Activated gamma-delta T cell treated with anti-CD3 and anti-CD28 coated beads, Interleukin-2, amount 50 U/mL, for 16 hours (primary cell): ENCODE measurements at regions not wholly inside any gene's neighbourhood (a gene's known extent, or its start where the extent isn't known, plus 50 kb on each side); places are given as distances from the start of the nearest gene placed in this dataset.
"Not testable (repeated sequence)": the region's sequence is repeated elsewhere in the genome, so short reads cannot be mapped to it uniquely, and the experiment has no call there.

ENCODE experiments used
- DNase-seq: peaks from one replicate; pipeline ENCODE4 v3.0.0-alpha.2; 2020; ENCODE audit warnings: low read depth

GRCh38 chr13:80173224-80173623, 167.7 kb downstream of the SPRY2 start:
- no peak for DNase-seq

- DNase-seq = no peak
Measured at GRCh38 chr13:80171096-80171495, 169.8 kb downstream of the SPRY2 start.

- DNase-seq = no peak
Measured at GRCh38 chr13:80168089-80168850, 172.7 kb downstream of the SPRY2 start.

GRCh38 chr13:80166352-80166751, 174.6 kb downstream of the SPRY2 start:
- DNase-seq = no peak

GRCh38 chr13:80164462-80164861, 176.5 kb downstream of the SPRY2 start:
- no peak for DNase-seq

- no peak for DNase-seq
Measured at GRCh38 chr13:80161896-80162295, 179.0 kb downstream of the SPRY2 start.

GRCh38 chr13:80161219-80161618, 179.7 kb downstream of the SPRY2 start:
- DNase-seq = no peak

- no peak for DNase-seq
Measured at GRCh38 chr13:80160110-80160509, 180.8 kb downstream of the SPRY2 start.

- DNase-seq = no peak
Measured at GRCh38 chr13:80157261-80157932, 183.5 kb downstream of the SPRY2 start.

GRCh38 chr13:80152142-80152541, 188.8 kb downstream of the SPRY2 start:
- not testable (repeated sequence) for DNase-seq

GRCh38 chr13:80151016-80151415, 189.9 kb downstream of the SPRY2 start:
- DNase-seq = no peak

GRCh38 chr13:80149736-80150135, 191.2 kb downstream of the SPRY2 start:
- DNase-seq = no peak

GRCh38 chr13:80145171-80145690, 195.7 kb downstream of the SPRY2 start:
- no peak for DNase-seq

GRCh38 chr13:80144493-80144892, 196.4 kb downstream of the SPRY2 start:
- DNase-seq = no peak

- DNase-seq = no peak
Measured at GRCh38 chr13:80141123-80141849, 199.6 kb downstream of the SPRY2 start.

- no peak for DNase-seq
Measured at GRCh38 chr13:80140685-80141084, 200.2 kb downstream of the SPRY2 start.

GRCh38 chr13:80139196-80139595, 201.7 kb downstream of the SPRY2 start:
- no peak for DNase-seq

- no peak for DNase-seq
Measured at GRCh38 chr13:80137994-80138393, 202.9 kb downstream of the SPRY2 start.

GRCh38 chr13:80134346-80134745, 206.6 kb downstream of the SPRY2 start:
- no peak for DNase-seq

- DNase-seq = no peak
Measured at GRCh38 chr13:80133631-80134261, 207.2 kb downstream of the SPRY2 start.

GRCh38 chr13:80132741-80133601, 208.0 kb downstream of the SPRY2 start:
- DNase-seq = no peak
